GM10248 (cell line): ENCODE measurements at regions not wholly inside any gene's neighbourhood (a gene's known extent, or its start where the extent isn't known, plus 50 kb on each side); places are given as distances from the start of the nearest gene placed in this dataset.

Source experiments
- CTCF ChIA-PET: fragments of 300-600 bp; sonication (Branson Sonifier 250); formaldehyde crosslinking; extraction: SDS; loops from one replicate; lab custom pipeline; 2021; ENCODE audit warnings: antibody characterized with exemption; lab: Yijun Ruan, JAX
- POLR2A ChIA-PET: fragments of 350-650 bp; sonication (Branson Sonifier 250); formaldehyde crosslinking; extraction: SDS; loops from one replicate; lab custom pipeline; 2020; ENCODE audit warnings: antibody characterized with exemption; lab: Yijun Ruan, JAX
- DNase-seq: peaks from one replicate; pipeline ENCODE4 v3.0.0; 2012; ENCODE audit errors: extremely low spot score
- TF ChIP-seq, protein P1 (sequence below): IDR thresholded peaks from 2 replicates; pipeline ENCODE4 v1.5.1; 2012; ENCODE audit warnings: mild to moderate bottlenecking, low read depth; ENCODE audit errors: extremely low read depth, missing control alignments, control extremely low read depth

DNA sequence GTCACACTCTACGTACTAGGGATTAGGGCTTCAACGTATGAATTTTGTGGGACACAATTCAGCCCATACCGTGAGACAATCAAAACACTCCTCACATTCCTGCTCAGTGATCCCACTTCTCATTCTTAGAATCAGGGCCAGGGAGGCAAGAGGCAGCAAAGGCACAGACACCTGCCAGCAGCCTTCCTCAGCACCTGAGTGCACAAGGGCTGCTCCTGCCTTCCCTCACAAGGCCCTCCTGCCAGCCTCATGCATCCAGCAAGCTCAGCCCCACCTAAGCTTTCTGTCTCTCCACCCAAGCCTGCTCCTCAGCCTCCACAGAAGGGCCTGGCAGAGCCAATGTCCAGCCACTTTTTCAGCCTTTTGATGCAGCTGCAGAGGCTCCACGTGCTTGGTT, 141.6 kb downstream of the SP3 start:
- no peak for DNase-seq
- CTCF ChIA-PET: interaction anchor here (0.8 kb wide), 1 partner anchor 11 kb away, joined by 3 read pairs; no protein-coding TSS in a partner anchor
- POLR2A ChIA-PET: no interaction called here

DNA sequence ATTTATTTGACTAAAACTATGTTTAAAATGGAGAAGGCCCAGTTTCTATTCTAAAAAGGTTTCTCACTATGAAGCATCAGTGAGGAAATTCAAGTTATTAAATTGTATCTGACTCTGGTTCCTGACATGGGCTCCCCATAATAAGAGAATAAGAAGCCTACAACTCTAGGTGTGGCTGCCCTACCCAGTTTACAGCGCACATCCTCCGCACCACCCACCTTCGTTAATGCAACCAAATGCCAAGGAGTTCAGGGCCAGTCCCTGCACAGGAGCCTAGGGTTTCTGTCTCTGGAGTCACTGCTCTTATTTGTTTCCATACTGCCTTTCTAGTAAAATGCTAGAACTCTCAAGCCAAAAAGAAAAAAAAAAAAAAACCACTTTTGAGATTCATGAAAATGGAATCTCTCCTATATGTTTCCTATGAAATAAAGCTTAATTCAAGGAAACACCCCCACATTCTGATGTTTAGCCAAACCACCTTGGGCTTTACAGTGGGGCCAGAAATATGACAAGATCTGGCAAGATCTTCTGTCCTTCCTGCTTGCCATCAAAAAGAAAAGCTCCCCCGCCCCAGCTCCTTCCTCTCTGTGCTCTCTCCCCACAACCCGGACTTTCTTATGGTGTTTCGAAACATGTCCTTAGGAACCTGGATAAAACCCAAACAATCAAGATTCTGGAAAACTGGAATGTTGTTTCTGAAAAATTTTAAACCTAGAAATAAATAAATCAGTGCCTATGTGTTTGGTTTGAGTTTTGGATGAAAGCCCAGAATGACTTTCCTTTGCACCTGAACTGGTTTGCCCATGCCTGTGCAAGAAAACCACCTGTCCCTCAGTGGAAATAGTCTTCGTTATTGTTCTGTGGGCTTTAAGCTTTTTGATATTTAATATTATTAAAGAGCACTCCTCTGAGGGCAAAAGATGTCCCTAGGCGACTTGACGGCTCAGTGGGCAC, 136.7 kb downstream of the SP3 start:
- ChIA-PET CTCF (interaction anchor here (0.8 to 1.9 kb wide), 2 partner anchors 11 to 19 kb away, joined by 3 to 9 read pairs; no protein-coding TSS in a partner anchor), POLR2A (no interaction called here)
- DNase-seq: no peak
- TF ChIP-seq, protein P1, sequence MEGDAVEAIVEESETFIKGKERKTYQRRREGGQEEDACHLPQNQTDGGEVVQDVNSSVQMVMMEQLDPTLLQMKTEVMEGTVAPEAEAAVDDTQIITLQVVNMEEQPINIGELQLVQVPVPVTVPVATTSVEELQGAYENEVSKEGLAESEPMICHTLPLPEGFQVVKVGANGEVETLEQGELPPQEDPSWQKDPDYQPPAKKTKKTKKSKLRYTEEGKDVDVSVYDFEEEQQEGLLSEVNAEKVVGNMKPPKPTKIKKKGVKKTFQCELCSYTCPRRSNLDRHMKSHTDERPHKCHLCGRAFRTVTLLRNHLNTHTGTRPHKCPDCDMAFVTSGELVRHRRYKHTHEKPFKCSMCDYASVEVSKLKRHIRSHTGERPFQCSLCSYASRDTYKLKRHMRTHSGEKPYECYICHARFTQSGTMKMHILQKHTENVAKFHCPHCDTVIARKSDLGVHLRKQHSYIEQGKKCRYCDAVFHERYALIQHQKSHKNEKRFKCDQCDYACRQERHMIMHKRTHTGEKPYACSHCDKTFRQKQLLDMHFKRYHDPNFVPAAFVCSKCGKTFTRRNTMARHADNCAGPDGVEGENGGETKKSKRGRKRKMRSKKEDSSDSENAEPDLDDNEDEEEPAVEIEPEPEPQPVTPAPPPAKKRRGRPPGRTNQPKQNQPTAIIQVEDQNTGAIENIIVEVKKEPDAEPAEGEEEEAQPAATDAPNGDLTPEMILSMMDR: no peak

More for the DNA sequence above, 141.6 kb downstream of the SP3 start:
- TF ChIP-seq, protein P1: no peak

DNA sequence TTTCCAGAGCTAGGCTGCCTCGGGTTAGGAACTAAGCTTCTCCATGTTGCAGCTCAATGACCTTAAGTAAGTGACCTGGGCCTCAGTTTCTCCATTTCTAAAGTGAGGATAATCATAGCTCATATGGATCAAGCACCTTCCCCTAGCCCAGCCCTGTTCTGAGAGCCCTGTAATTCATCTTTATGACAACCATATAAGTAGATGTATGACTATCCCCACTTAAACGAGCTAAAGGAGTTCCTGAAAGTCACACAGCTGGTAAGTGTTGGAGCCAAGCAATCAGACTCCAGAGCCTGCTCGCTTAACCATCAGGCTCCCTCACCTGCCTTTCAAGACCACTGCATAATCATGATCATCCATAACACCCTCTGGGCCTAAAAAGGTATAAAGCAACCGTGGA, 135.4 kb downstream of the SP3 start:
- CTCF ChIA-PET: interaction anchor here (0.8 to 1.9 kb wide), 3 partner anchors 12 to 40 kb away, joined by 3 to 9 read pairs (median 3); no protein-coding TSS in a partner anchor
- DNase-seq: no peak
- POLR2A ChIA-PET: no interaction called here
- TF ChIP-seq, protein P1: no peak

DNA sequence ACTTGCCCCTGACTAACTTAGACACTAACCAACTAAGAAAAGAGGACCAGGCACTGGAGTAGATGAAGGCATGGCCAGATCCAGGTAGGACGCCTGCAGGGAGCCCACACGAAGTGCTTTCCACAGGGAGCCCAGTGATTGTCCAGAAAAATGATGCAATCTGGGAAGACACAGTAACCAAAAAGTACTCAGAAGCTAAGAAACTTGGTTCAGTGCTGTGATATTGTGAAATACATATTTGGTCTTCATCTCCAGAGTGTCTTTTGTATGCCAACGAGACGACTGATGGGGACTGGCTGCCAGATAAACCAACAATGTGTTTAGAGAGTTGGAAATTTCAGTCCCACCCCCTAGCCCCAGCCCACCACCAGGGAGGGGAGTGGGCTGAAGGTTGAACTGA, 135.0 kb downstream of the SP3 start:
- CTCF ChIA-PET: interaction anchor here (0.8 to 1.9 kb wide), 3 partner anchors 12 to 39 kb away, joined by 3 to 9 read pairs (median 3); no protein-coding TSS in a partner anchor
- TF ChIP-seq, protein P1: no peak
- no peak for DNase-seq
- POLR2A ChIA-PET: no interaction called here

DNA sequence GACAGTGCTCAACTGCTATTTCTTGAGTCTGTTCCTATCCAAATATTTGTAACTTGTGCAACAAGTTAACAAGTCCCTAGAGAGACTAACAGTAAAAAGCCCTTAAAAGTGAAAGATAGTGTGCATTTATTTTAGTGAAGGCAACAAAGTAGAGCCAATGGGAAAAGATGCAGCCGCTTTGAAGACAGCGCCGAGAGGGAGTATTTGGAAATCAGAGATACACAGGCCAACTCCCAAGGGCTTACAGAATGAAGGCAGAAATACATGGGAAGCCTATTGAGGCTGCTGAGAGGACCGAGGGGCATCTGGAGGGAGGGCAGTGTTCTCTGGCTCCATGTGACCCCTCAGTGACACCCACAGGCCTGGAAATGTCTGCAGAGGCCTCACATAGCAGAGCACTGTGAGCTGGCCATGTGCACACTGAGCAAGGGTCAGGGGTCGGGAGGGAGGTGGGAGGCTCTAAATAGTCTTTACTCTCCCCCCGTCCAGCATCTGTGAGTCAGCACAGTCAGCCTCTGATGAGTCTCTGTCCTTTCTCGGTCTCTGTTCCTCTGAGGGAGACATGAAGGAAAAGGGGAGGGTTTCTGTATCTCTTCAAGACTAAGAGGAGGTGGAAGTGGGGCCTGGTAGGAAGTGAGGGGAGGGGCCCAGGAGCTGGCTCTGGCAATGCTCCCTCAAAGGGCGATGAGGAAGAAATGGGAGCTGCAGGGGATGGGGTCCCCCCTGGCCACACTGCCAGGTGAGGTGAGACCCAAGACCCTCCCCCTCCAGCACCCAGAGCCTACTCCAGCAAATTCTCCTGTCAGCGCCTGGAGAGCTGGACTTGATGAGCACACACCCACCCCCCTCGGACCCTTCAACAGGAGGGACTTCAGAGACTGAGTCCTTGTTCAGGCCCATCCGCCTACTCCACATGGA, 133.6 kb downstream of the SP3 start:
- no peak for DNase-seq
- ChIA-PET CTCF (no interaction called here), POLR2A (no interaction called here)
- TF ChIP-seq, protein P1: no peak

DNA sequence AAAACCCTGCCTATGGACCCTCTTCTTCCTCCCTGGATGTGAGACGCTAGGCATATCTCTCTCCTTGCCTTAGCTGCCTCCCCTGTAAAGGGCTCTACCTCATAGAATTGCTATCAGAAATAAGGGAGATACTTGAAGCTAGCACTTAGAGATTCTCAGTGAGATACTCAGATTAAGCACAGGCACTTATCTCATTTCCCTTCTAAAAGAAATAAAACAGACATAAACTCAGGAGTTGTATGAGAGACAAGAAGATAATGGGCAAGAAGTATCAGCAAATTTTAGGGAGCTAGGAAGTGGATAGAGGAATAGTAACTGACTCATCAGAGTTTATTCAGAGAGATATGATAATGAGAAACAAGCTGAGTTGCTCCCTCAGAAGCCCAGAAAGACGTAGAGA, 131.0 kb downstream of the SP3 start:
- CTCF ChIA-PET: interaction anchor here (1.4 to 1.6 kb wide), 2 partner anchors 11 to 806 kb away, joined by 3 to 4 read pairs; no protein-coding TSS in a partner anchor
- no peak for DNase-seq
- POLR2A ChIA-PET: no interaction called here
- TF ChIP-seq, protein P1: no peak
